ENCODE measurements at regions not wholly inside any gene's neighbourhood (a gene's known extent, or its start where the extent isn't known, plus 50 kb on each side); places are given as distances from the start of the nearest gene placed in this dataset.
"Not testable (repeated sequence)": the region's sequence is repeated elsewhere in the genome, so short reads cannot be mapped to it uniquely, and the experiment has no call there.

DNA sequence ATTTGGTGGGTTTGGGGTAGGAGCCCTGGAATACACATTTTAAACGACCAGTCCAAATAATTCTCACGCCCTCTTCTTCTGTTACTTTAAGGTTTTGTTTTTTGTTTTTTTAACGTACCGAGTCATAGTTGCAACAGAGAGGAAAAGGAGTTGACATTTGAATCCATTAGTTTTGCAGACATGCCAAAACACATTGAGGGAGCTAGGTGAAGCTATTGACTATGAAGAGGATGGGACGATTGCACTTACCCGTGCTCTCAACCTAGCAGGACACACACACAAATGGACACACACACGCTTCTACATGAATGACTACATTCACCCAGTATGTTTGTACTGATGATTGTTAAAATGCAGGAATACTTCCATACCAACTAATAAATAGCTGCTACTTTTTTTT, 54.3 kb upstream of the CIT start:
- no peak for DNase-seq (ENCODE audit: low read depth)

DNA sequence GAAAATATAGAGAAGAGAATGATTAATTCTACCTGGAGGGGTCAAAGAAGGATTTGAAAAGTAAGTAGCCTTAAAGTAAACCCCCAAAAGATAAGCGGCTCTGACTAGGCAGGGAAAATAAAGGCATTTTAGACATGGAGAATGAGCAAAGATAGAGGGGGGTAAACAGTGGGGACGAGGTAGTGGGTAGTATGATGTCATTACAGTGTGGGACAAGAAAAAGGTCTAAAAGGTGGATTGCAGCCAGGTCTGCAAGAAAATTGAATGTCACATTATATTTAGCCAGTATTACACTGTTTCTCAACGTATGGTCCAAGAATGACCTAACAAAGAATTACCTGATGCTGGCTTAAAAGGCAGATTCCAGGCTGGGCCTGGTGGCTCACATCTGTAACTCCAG, 55.8 kb upstream of the CIT start:
- DNase-seq (ENCODE audit: low read depth), result no peak

- not testable (repeated sequence) for DNase-seq (ENCODE audit: low read depth)
These were observed 54.3 kb upstream of the BICDL1 start for GRCh38 chr12:119934780-119935179.

DNA sequence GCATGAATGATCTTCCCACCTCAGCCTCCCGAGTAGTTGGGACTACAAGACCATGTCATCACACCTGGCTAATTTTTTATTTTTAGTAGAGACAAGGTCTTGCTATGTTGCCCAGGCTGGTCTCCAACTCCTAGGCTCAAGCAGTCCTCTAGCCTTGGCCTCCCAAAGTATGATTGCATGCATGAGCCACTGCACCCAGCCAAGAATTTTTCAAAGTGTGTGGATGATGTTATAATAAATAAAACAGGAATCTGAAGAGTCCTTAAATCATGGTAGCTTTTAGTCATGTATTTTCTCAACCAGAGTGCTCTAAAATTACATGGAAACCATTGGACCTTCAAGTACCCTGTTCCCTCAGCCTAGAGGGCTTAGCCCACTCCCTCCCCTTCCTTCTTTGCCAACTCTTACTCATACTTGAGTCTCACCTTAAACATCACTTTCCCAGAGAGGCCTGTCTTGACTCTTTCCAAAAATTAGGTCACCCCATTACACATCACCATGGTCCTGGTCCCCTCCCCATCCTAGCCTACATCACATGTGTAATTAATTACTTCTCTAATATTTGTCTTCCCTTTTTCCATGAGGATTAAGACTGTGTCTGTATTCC, 52.2 kb upstream of the BICDL1 start:
- no peak for DNase-seq (ENCODE audit: low read depth)

DNA sequence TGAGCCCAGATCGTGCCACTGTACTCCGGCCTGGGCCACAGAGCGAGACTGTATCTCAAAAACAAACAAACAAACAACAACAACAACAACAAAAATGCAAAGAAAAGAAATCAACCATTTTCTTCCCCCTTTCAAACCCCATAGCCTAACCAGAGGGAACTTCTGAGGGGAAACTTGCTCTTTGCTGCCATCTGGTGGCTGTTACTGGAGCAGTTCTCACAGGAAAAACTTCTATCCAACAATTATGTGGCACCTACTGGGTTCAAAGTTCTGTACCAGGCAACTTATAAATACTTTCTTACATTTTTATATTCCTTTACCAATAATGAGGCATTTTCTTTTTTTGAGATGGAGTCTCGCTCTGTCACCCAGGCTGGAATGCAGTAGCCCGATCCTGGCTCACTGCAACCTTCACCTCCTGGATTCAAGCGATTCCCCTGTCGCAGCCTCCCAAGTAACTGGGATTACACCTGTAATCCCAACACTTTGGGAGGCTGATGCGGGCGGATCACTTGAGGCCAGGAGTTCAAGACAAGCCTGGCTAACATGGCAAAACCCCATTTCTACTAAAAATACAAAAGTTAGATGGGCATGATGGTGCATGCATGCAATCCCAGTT, 50.9 kb upstream of the BICDL1 start:
- peak; percentile 26 for DNase-seq (ENCODE audit: low read depth)

Data from CMK (cell line).